GM12878 (cell line): ENCODE measurements at regions not wholly inside any gene's neighbourhood (a gene's known extent, or its start where the extent isn't known, plus 50 kb on each side); places are given as distances from the start of the nearest gene placed in this dataset.

Experiments
- ATAC-seq: fragments of 200-7000 bp; cut with Tn5 transposase; 3 replicates; pipeline ENCODE4 v1.9.1; 2020; ENCODE audit warnings: mild to moderate bottlenecking, moderate library complexity
- BruUV-seq: library from RNA; stranded (reverse); fragments of 400-500 nt; replicated peaks from 2 replicates; lab custom pipeline; 2021; lab: Mats Ljungman, UMichigan
- CTCF ChIA-PET: fragments of 300-600 bp; sonication (Branson Sonifier 250); formaldehyde crosslinking; extraction: SDS; loops from one replicate; lab custom pipeline; 2021; ENCODE audit warnings: inconsistent platforms; lab: Yijun Ruan, JAX
- POLR2A ChIA-PET: fragments of 350-600 bp; formaldehyde crosslinking; extraction: SDS; loops from one replicate; lab custom pipeline; 2021; ENCODE audit warnings: inconsistent platforms; lab: Charles Lee
- RAD21 ChIA-PET: fragments of 300-600 bp; sonication (Branson Sonifier 250); formaldehyde crosslinking; loops from one replicate; lab custom pipeline; 2023; ENCODE audit warnings: antibody characterized with exemption; ENCODE audit not compliant: unreplicated experiment; lab: Charles Lee
- SMC1A ChIA-PET: fragments of 300-600 bp; sonication (Branson Sonifier 250); formaldehyde crosslinking; loops from one replicate; lab custom pipeline; 2023; ENCODE audit not compliant: unreplicated experiment, uncharacterized antibody; lab: Charles Lee
- DNase-seq: peaks from one replicate; pipeline ENCODE4 v3.0.0-alpha.2; 2011; ENCODE audit warnings: low read depth, low spot score
- FAIRE-seq: peaks from 3 replicates; lab custom pipeline; 2011; peaks lifted over from hg19 to GRCh38; lab: Jason Lieb, UNC
- H2AFZ ChIP-seq: 2 replicates; pipeline ENCODE4 v1.6.0; 2011; ENCODE audit warnings: low read depth, low read length, control low read depth; ENCODE audit not compliant: control insufficient read depth
- H3K27ac ChIP-seq: 2 replicates; pipeline ENCODE4 v1.5.1; 2011; ENCODE audit warnings: control low read depth; ENCODE audit not compliant: control insufficient read depth, insufficient read depth
- H3K27me3 ChIP-seq, 2 experiments: replicated peaks in 1 of 2; 2 replicates each; pipeline versions ENCODE4 v1.6.0 to v1.6.1; 2011; ENCODE audit warnings: low read length in 1 of 2; ENCODE audit not compliant: control insufficient read depth in 2 of 2, insufficient read depth in 2 of 2
- H3K36me3 ChIP-seq, 2 experiments: 2 replicates each; pipeline ENCODE4 v1.5.1; 2011; ENCODE audit warnings: low read length in 1 of 2; ENCODE audit not compliant: control insufficient read depth in 2 of 2, insufficient read depth in 2 of 2
- H3K4me1 ChIP-seq: 2 replicates; pipeline ENCODE4 v1.6.1; 2011; ENCODE audit warnings: mild to moderate bottlenecking, low read length, moderate library complexity, mixed read lengths; ENCODE audit not compliant: control insufficient read depth, insufficient read depth
- H3K4me2 ChIP-seq: 2 replicates; pipeline ENCODE4 v1.6.0; 2011; ENCODE audit warnings: control low read depth; ENCODE audit not compliant: control insufficient read depth, insufficient read depth
- H3K4me3 ChIP-seq: fragments of 200-600 bp; sonication (generic); 2 replicates; pipeline ENCODE4 v1.5.1; 2016
- H3K79me2 ChIP-seq: 2 replicates; pipeline ENCODE4 v1.6.0; 2011; ENCODE audit warnings: low read length; ENCODE audit not compliant: control insufficient read depth, insufficient read depth
- H3K9ac ChIP-seq: 2 replicates; pipeline ENCODE4 v1.8.0; 2011; ENCODE audit warnings: low read length, control low read depth, mixed read lengths; ENCODE audit not compliant: control insufficient read depth, insufficient read depth
- H3K9me3 ChIP-seq: replicated peaks from 3 replicates; pipeline ENCODE4 v1.5.1; 2011; ENCODE audit warnings: mild to moderate bottlenecking, low read length; ENCODE audit not compliant: control insufficient read depth, insufficient read depth
- H4K20me1 ChIP-seq: 2 replicates; pipeline ENCODE4 v1.6.0; 2011; ENCODE audit not compliant: control insufficient read depth, insufficient read depth
- ASH2L ChIP-seq: fragments of 300-600, 200-600 bp; sonication (generic); IDR thresholded peaks from 2 replicates; pipeline ENCODE4 v1.6.1; 2017; ENCODE audit warnings: low read depth, mild to moderate bottlenecking, borderline replicate concordance
- ATF3 ChIP-seq: IDR thresholded peaks from 2 replicates; pipeline ENCODE4 v1.6.1; 2011; ENCODE audit warnings: low read depth, mild to moderate bottlenecking, low read length, moderate library complexity, borderline replicate concordance; ENCODE audit errors: extremely low read depth
- CREM ChIP-seq: IDR thresholded peaks from 2 replicates; pipeline ENCODE4 v1.6.1; 2014; ENCODE audit warnings: antibody characterized with exemption, low read depth
- CUX1 ChIP-seq: IDR thresholded peaks from 2 replicates; pipeline ENCODE4 v1.6.1; 2012; ENCODE audit warnings: improper control_type of control experiment, low read depth, low read length; ENCODE audit not compliant: insufficient replicate concordance
- GATAD2B ChIP-seq: fragments of 450-650 bp; conservative IDR thresholded peaks from 2 replicates; pipeline ENCODE4 v1.6.1; 2017; ENCODE audit warnings: low read depth, mild to moderate bottlenecking, moderate library complexity
- MEF2B ChIP-seq: fragments of 450-650 bp; IDR thresholded peaks from 2 replicates; pipeline ENCODE4 v1.6.1; 2018; ENCODE audit warnings: mild to moderate bottlenecking, moderate library complexity; ENCODE audit not compliant: partially characterized antibody, poor library complexity, severe bottlenecking
- NR2C1 ChIP-seq: fragments of 450-650 bp; IDR thresholded peaks from 2 replicates; pipeline ENCODE4 v1.6.1; 2017; ENCODE audit warnings: antibody characterized with exemption, mild to moderate bottlenecking, moderate library complexity
- RAD21 ChIP-seq: IDR thresholded peaks from 2 replicates; pipeline ENCODE4 v1.6.1; 2011; ENCODE audit warnings: mild to moderate bottlenecking, low read depth, low read length, moderate library complexity; ENCODE audit not compliant: insufficient read depth
- SPI1 ChIP-seq: IDR thresholded peaks from 2 replicates; pipeline ENCODE4 v1.6.1; 2011; ENCODE audit warnings: low read depth, mild to moderate bottlenecking, low read length, moderate library complexity, borderline replicate concordance; ENCODE audit not compliant: insufficient read depth
- USF2 ChIP-seq: IDR thresholded peaks from 2 replicates; pipeline ENCODE4 v1.6.1; 2011; ENCODE audit warnings: low read depth, low read length, improper control_type of control experiment, borderline replicate concordance
- ZBED1 ChIP-seq: IDR thresholded peaks from 2 replicates; pipeline ENCODE4 v1.6.1; 2016; ENCODE audit warnings: borderline replicate concordance
- WGBS: methylation state at CpG from one replicate; pipeline ENCODE4 v1.1.6; 2016; ENCODE audit warnings: low lambda C conversion rate; ENCODE audit not compliant: insufficient replicate concordance, insufficient coverage; ENCODE audit errors: missing lambda C conversion rate; 5-methylcytosine and 5-hydroxymethylcytosine counted together
- in situ Hi-C: fragments of 300-500 bp; cut with MboI; formaldehyde crosslinking; loops from 9 replicates; pipeline ENCODE4 v1.14.3; 2018; ENCODE audit warnings: mixed read lengths
- intact Hi-C: fragments of 100-400 bp; cut with micrococcal nuclease; formaldehyde crosslinking; loops from one replicate; pipeline ENCODE4 v1.14.2; 2022; ENCODE audit not compliant: unreplicated experiment

GRCh38 chr7:106806556-106806955 is 58.5 kb upstream of the PIK3CG start:
- Histone ChIP-seq H2AFZ (no peak overlapping the region), H3K27me3 (no peaks in the 10 kb centered on the region; a peak in 1 of 4 replicates), H3K4me3 (no peak overlapping the region), H3K27ac (no peak overlapping the region), H3K79me2 (no peaks in the 10 kb centered on the region), H3K4me2 (no peak overlapping the region), H3K4me1 (no peaks in the 10 kb centered on the region), H3K36me3 (no peaks in the 10 kb centered on the region), H4K20me1 (no peaks in the 10 kb centered on the region), H3K9me3 (no peaks in the 10 kb centered on the region), H3K9ac (no peak overlapping the region)
- in situ Hi-C loops (no loop called here), intact Hi-C loops (no loop called here)
- FAIRE-seq: no peak
- ChIA-PET RAD21 (no interaction called here), POLR2A (no interaction called here), SMC1A (no interaction called here), CTCF (interaction anchor here (1.0 kb wide), 1 partner anchor 13 kb away, joined by 3 read pairs; no protein-coding TSS in a partner anchor)
- no peak for DNase-seq
- no TSS peak for BruUV-seq
- no peak for ATAC-seq
- no peak for TF ChIP-seq MEF2B
- no peak for TF ChIP-seq CREM
- no peak for TF ChIP-seq ATF3
- no peak for TF ChIP-seq ASH2L
- no peak for TF ChIP-seq GATAD2B
- TF ChIP-seq ZBED1: no peak
- no peak for TF ChIP-seq USF2
- TF ChIP-seq NR2C1: no peak
- no peak for TF ChIP-seq CUX1
- no peak for TF ChIP-seq RAD21
- no peak for TF ChIP-seq SPI1
- 14% methylated on average over 4 of the region's 4 CpGs for WGBS
